ENCODE measurements at regions not wholly inside any gene's neighbourhood (a gene's known extent, or its start where the extent isn't known, plus 50 kb on each side); places are given as distances from the start of the nearest gene placed in this dataset.
"Not testable (repeated sequence)": the region's sequence is repeated elsewhere in the genome, so short reads cannot be mapped to it uniquely, and the experiment has no call there.

- no peak for DNase-seq
These were observed 92.8 kb downstream of the EOMES start for GRCh38 chr3:27629366-27629765.

- DNase-seq: no peak
These were observed 93.9 kb downstream of the EOMES start for GRCh38 chr3:27628026-27628750.

- no peak for DNase-seq
These were observed 95.5 kb downstream of the EOMES start for GRCh38 chr3:27626596-27627118.

GRCh38 chr3:27625864-27626263 lies 96.3 kb downstream of the EOMES start:
- no peak for DNase-seq

GRCh38 chr3:27623085-27623753 lies 98.9 kb downstream of the EOMES start:
- DNase-seq: no peak

GRCh38 chr3:27617552-27617951 lies 104.6 kb downstream of the EOMES start:
- no peak for DNase-seq

GRCh38 chr3:27616031-27616430 lies 106.1 kb downstream of the EOMES start:
- no peak for DNase-seq

GRCh38 chr3:27615555-27615954 lies 106.6 kb downstream of the EOMES start:
- no peak for DNase-seq

GRCh38 chr3:27614592-27614991 lies 107.5 kb downstream of the EOMES start:
- DNase-seq: no peak

GRCh38 chr3:27613846-27614500 lies 108.2 kb downstream of the EOMES start:
- DNase-seq: no peak

GRCh38 chr3:27610800-27611525 lies 111.2 kb downstream of the EOMES start:
- DNase-seq: no peak

- DNase-seq: no peak
These were observed 114.8 kb downstream of the EOMES start for GRCh38 chr3:27607370-27607769.

GRCh38 chr3:27606537-27606936 lies 115.6 kb downstream of the EOMES start:
- no peak for DNase-seq

- not testable (repeated sequence) for DNase-seq
These were observed 117.1 kb upstream of the SLC4A7 start for GRCh38 chr3:27601311-27601710.

- not testable (repeated sequence) for DNase-seq
These were observed 115.6 kb upstream of the SLC4A7 start for GRCh38 chr3:27599741-27600140.

- DNase-seq: no peak
These were observed 112.7 kb upstream of the SLC4A7 start for GRCh38 chr3:27596921-27597320.

GRCh38 chr3:27596334-27596841 lies 112.2 kb upstream of the SLC4A7 start:
- no peak for DNase-seq

- DNase-seq: no peak
These were observed 110.0 kb upstream of the SLC4A7 start for GRCh38 chr3:27594096-27594690.

GRCh38 chr3:27593173-27593572 lies 109.0 kb upstream of the SLC4A7 start:
- DNase-seq: no peak

GRCh38 chr3:27591312-27592210 lies 107.4 kb upstream of the SLC4A7 start:
- DNase-seq: no peak
